HepG2 (cell line): ENCODE measurements at regions not wholly inside any gene's neighbourhood (a gene's known extent, or its start where the extent isn't known, plus 50 kb on each side); places are given as distances from the start of the nearest gene placed in this dataset.

Experiments
- ARID5B ChIP-seq: IDR thresholded peaks from 2 replicates; pipeline ENCODE4 v1.4.0; 2020; ENCODE audit warnings: mild to moderate bottlenecking, missing genetic modification reagents
- CREB1 ChIP-seq, 2 experiments: fragments of 450-650 bp in 1 of 2; IDR thresholded peaks; 2 replicates each; pipeline ENCODE4 v1.6.1; 2016 to 2017; ENCODE audit warnings: control low read depth in 1 of 2, mild to moderate bottlenecking in 1 of 2, missing compliant biosample characterization in 1 of 2, missing genetic modification characterization in 1 of 2
- HNF4A ChIP-seq: sonication (generic); formaldehyde crosslinking; IDR thresholded peaks from 2 replicates; pipeline ENCODE4 v1.4.0; 2020; ENCODE audit warnings: missing genetic modification reagents
- HNRNPK ChIP-seq: fragments of 200-400 bp; formaldehyde crosslinking; IDR thresholded peaks from 2 replicates; pipeline ENCODE4 v1.6.1; 2018; ENCODE audit warnings: low read length, low read depth, moderate library complexity, mild to moderate bottlenecking; ENCODE audit not compliant: poor library complexity, severe bottlenecking
- ISL2 ChIP-seq: sonication (generic); formaldehyde crosslinking; IDR thresholded peaks from 2 replicates; pipeline ENCODE4 v1.5.0; 2020; ENCODE audit warnings: missing genetic modification reagents
- KLF6 ChIP-seq: IDR thresholded peaks from 2 replicates; pipeline ENCODE4 v1.8.0; 2016; ENCODE audit warnings: missing biosample characterization, missing genetic modification reagents
- POGZ ChIP-seq: sonication (generic); formaldehyde crosslinking; IDR thresholded peaks from 2 replicates; pipeline ENCODE4 v1.4.0; 2020; ENCODE audit warnings: mild to moderate bottlenecking, missing genetic modification reagents
- RBAK ChIP-seq: sonication (generic); formaldehyde crosslinking; IDR thresholded peaks from 2 replicates; pipeline ENCODE4 v1.5.1; 2020; ENCODE audit warnings: mild to moderate bottlenecking, missing genetic modification reagents
- SP5 ChIP-seq: IDR thresholded peaks from 2 replicates; pipeline ENCODE4 v1.6.1; 2016; ENCODE audit warnings: low read depth, borderline replicate concordance
- TFDP2 ChIP-seq: sonication (generic); formaldehyde crosslinking; IDR thresholded peaks from 2 replicates; pipeline ENCODE4 v1.4.0; 2020; ENCODE audit warnings: missing genetic modification reagents
- ZNF34 ChIP-seq: sonication (generic); formaldehyde crosslinking; IDR thresholded peaks from 2 replicates; pipeline ENCODE4 v1.4.0; 2020; ENCODE audit warnings: mild to moderate bottlenecking, missing genetic modification reagents, borderline replicate concordance
- ZNF549 ChIP-seq: sonication (generic); formaldehyde crosslinking; IDR thresholded peaks from 2 replicates; pipeline ENCODE4 v1.5.0; 2020; ENCODE audit warnings: missing genetic modification reagents
- ZNF563 ChIP-seq: sonication (generic); formaldehyde crosslinking; IDR thresholded peaks from 2 replicates; pipeline ENCODE4 v1.8.0; 2022; ENCODE audit warnings: mild to moderate bottlenecking, moderate library complexity, missing genetic modification reagents
- ZNF589 ChIP-seq: sonication (generic); formaldehyde crosslinking; conservative IDR thresholded peaks from 2 replicates; pipeline ENCODE4 v1.8.0; 2022; ENCODE audit warnings: mild to moderate bottlenecking, moderate library complexity, missing genetic modification reagents
- TF ChIP-seq, protein P1 (sequence below): sonication (generic); formaldehyde crosslinking; IDR thresholded peaks from 2 replicates; pipeline ENCODE4 v1.5.0; 2020; ENCODE audit warnings: mild to moderate bottlenecking, missing genetic modification reagents
- TF ChIP-seq, protein P2 (sequence below): sonication (generic); formaldehyde crosslinking; IDR thresholded peaks from 2 replicates; pipeline ENCODE4 v1.4.0; 2020; ENCODE audit warnings: missing genetic modification reagents

DNA sequence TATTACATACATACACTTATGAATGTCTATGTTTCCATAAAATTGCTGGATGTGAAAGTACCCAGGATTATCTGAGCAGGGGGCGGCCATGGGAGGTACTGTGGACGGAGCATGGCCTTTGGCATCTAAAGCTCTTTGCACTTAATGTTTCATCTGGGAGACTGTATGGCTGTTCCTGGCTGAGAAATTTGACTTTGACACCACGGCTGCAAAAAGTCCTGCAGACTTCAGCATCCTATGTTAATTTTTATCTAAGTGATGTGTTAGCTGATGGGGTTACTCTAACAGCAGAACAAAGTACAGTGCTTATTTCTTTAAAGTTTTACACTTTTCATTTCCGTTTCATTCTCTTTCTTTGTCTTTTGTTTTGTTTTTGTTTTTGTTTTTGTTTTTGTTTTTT is 139.8 kb upstream of the STX18 start (continued):
- TF ChIP-seq, protein P1, sequence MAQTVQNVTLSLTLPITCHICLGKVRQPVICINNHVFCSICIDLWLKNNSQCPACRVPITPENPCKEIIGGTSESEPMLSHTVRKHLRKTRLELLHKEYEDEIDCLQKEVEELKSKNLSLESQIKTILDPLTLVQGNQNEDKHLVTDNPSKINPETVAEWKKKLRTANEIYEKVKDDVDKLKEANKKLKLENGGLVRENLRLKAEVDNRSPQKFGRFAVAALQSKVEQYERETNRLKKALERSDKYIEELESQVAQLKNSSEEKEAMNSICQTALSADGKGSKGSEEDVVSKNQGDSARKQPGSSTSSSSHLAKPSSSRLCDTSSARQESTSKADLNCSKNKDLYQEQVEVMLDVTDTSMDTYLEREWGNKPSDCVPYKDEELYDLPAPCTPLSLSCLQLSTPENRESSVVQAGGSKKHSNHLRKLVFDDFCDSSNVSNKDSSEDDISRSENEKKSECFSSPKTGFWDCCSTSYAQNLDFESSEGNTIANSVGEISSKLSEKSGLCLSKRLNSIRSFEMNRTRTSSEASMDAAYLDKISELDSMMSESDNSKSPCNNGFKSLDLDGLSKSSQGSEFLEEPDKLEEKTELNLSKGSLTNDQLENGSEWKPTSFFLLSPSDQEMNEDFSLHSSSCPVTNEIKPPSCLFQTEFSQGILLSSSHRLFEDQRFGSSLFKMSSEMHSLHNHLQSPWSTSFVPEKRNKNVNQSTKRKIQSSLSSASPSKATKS: no peak
- TF ChIP-seq POGZ (CRISPR knock-in tag) (no peak), SP5 (no peak), HNF4A (CRISPR knock-in tag) (peak; percentile 57), ZNF34 (CRISPR knock-in tag) (no peak), ARID5B (CRISPR knock-in tag) (0 out of 2 replicates have a peak, but pooled peaks have one; percentile 25), CREB1 (IDR thresholded peaks at IDR 0.05) (no peak), CREB1 (CRISPR knock-in tag; IDR thresholded peaks at IDR 0.05) (no peak), HNRNPK (no peak), KLF6 (CRISPR knock-in tag) (no peak), TFDP2 (CRISPR knock-in tag) (no peak), ZNF549 (CRISPR knock-in tag) (no peak), RBAK (no peak), ISL2 (CRISPR knock-in tag) (no peak), ZNF589 (CRISPR knock-in tag) (no peak), ZNF563 (CRISPR knock-in tag) (no peak)
- TF ChIP-seq, protein P2, sequence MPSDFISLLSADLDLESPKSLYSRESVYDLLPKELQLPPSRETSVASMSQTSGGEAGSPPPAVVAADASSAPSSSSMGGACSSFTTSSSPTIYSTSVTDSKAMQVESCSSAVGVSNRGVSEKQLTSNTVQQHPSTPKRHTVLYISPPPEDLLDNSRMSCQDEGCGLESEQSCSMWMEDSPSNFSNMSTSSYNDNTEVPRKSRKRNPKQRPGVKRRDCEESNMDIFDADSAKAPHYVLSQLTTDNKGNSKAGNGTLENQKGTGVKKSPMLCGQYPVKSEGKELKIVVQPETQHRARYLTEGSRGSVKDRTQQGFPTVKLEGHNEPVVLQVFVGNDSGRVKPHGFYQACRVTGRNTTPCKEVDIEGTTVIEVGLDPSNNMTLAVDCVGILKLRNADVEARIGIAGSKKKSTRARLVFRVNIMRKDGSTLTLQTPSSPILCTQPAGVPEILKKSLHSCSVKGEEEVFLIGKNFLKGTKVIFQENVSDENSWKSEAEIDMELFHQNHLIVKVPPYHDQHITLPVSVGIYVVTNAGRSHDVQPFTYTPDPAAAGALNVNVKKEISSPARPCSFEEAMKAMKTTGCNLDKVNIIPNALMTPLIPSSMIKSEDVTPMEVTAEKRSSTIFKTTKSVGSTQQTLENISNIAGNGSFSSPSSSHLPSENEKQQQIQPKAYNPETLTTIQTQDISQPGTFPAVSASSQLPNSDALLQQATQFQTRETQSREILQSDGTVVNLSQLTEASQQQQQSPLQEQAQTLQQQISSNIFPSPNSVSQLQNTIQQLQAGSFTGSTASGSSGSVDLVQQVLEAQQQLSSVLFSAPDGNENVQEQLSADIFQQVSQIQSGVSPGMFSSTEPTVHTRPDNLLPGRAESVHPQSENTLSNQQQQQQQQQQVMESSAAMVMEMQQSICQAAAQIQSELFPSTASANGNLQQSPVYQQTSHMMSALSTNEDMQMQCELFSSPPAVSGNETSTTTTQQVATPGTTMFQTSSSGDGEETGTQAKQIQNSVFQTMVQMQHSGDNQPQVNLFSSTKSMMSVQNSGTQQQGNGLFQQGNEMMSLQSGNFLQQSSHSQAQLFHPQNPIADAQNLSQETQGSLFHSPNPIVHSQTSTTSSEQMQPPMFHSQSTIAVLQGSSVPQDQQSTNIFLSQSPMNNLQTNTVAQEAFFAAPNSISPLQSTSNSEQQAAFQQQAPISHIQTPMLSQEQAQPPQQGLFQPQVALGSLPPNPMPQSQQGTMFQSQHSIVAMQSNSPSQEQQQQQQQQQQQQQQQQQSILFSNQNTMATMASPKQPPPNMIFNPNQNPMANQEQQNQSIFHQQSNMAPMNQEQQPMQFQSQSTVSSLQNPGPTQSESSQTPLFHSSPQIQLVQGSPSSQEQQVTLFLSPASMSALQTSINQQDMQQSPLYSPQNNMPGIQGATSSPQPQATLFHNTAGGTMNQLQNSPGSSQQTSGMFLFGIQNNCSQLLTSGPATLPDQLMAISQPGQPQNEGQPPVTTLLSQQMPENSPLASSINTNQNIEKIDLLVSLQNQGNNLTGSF (CRISPR knock-in tag): no peak
